Suprapubic skin (tissue), 4 donors: ENCODE measurements at regions not wholly inside any gene's neighbourhood (a gene's known extent, or its start where the extent isn't known, plus 50 kb on each side); places are given as distances from the start of the nearest gene placed in this dataset.

Source experiments
- DNase-seq, 2 donors: peaks; one replicate each; pipeline ENCODE4 v3.0.0-alpha.2; 2019; ENCODE audit warnings: low spot score in 2 of 2
- H3K27ac ChIP-seq: fragments of 200-600 bp; sonication (generic); one replicate; pipeline ENCODE4 v1.5.1; 2019
- H3K27me3 ChIP-seq: fragments of 200-600 bp; sonication (generic); one replicate; pipeline ENCODE4 v1.5.1; 2019
- H3K36me3 ChIP-seq: fragments of 200-600 bp; sonication (generic); one replicate; pipeline ENCODE4 v1.5.1; 2019
- H3K4me1 ChIP-seq: fragments of 200-600 bp; sonication (generic); one replicate; pipeline ENCODE4 v1.5.1; 2019
- H3K4me3 ChIP-seq: fragments of 200-600 bp; sonication (generic); one replicate; pipeline ENCODE4 v1.5.1; 2019; ENCODE audit warnings: mild to moderate bottlenecking
- H3K9me3 ChIP-seq: fragments of 200-600 bp; sonication (generic); one replicate; pipeline ENCODE4 v1.5.1; 2019
- CTCF ChIP-seq, 2 donors: fragments of 200-600 bp in 1 of 2; fragments of 450-650 bp in 1 of 2; sonication (generic) in 1 of 2; IDR thresholded peaks; one replicate each; pipeline ENCODE4 v1.5.1; 2016 to 2019; ENCODE audit warnings: antibody characterized with exemption in 2 of 2, mild to moderate bottlenecking in 1 of 2, moderate library complexity in 1 of 2
- EP300 ChIP-seq: sonication (generic); formaldehyde crosslinking; IDR thresholded peaks from one replicate; pipeline ENCODE4 v1.6.1; 2017; ENCODE audit warnings: antibody characterized with exemption
- POLR2A ChIP-seq, 2 donors: fragments of 450-650 bp; IDR thresholded peaks; one replicate each; pipeline ENCODE4 v1.6.1; 2017; ENCODE audit warnings: antibody characterized with exemption in 2 of 2, mild to moderate bottlenecking in 2 of 2, moderate library complexity in 2 of 2
- POLR2AphosphoS5 ChIP-seq, 3 donors: sonication (generic); formaldehyde crosslinking; IDR thresholded peaks; one replicate each; pipeline ENCODE4 v1.6.1; 2017; ENCODE audit warnings: antibody characterized with exemption in 3 of 3
- WGBS: methylation state at CpG from one replicate; pipeline ENCODE4 v1.1.5; 2018; 5-methylcytosine and 5-hydroxymethylcytosine counted together

GRCh38 chr7:18400275-18400674 is 95.3 kb upstream of the HDAC9 start:
- Histone ChIP-seq H3K27ac (no peak overlapping the region), H3K4me1 (no peaks in the 10 kb centered on the region), H3K36me3 (no peaks in the 10 kb centered on the region), H3K4me3 (no peak overlapping the region), H3K27me3 (no peaks in the 10 kb centered on the region), H3K9me3 (no peaks in the 10 kb centered on the region)
- 81% methylated on average over 2 of the region's 2 CpGs for WGBS
- TF ChIP-seq EP300 (no peak), CTCF (IDR thresholded peaks at IDR 0.05) (no peak), POLR2A (IDR thresholded peaks at IDR 0.05) (no peak), POLR2AphosphoS5 (IDR thresholded peaks at IDR 0.05) (no peak)
- DNase-seq: no peak

- WGBS: 70% methylated on average over 3 of the region's 3 CpGs
- no peaks in the 10 kb centered on the region for H3K9me3 ChIP-seq
- H3K36me3 ChIP-seq: no peaks in the 10 kb centered on the region
- H3K27ac ChIP-seq: no peak overlapping the region
- TF ChIP-seq POLR2A (IDR thresholded peaks at IDR 0.05) (no peak), EP300 (no peak), POLR2AphosphoS5 (IDR thresholded peaks at IDR 0.05) (no peak), CTCF (IDR thresholded peaks at IDR 0.05) (no peak)
- no peaks in the 10 kb centered on the region for H3K4me1 ChIP-seq
- DNase-seq: no peak
- no peak overlapping the region for H3K4me3 ChIP-seq
- H3K27me3 ChIP-seq: no peaks in the 10 kb centered on the region
Measured at GRCh38 chr7:18400726-18401125, 94.8 kb upstream of the HDAC9 start.

- TF ChIP-seq EP300: no peak
- TF ChIP-seq CTCF (IDR thresholded peaks at IDR 0.05): no peak
- no peak for TF ChIP-seq POLR2A (IDR thresholded peaks at IDR 0.05)
- Histone ChIP-seq H3K4me1 (no peaks in the 10 kb centered on the region), H3K27ac (no peak overlapping the region), H3K36me3 (no peaks in the 10 kb centered on the region), H3K27me3 (no peaks in the 10 kb centered on the region), H3K4me3 (no peak overlapping the region), H3K9me3 (no peaks in the 10 kb centered on the region)
- 87% methylated on average over 1 of the region's 1 CpG for WGBS
- DNase-seq: no peak
Measured at GRCh38 chr7:18401757-18402156, 93.8 kb upstream of the HDAC9 start.

- no peak for TF ChIP-seq CTCF (IDR thresholded peaks at IDR 0.05)
- no peak for TF ChIP-seq POLR2AphosphoS5 (IDR thresholded peaks at IDR 0.05)
- Histone ChIP-seq H3K27me3 (no peaks in the 10 kb centered on the region), H3K36me3 (no peaks in the 10 kb centered on the region), H3K4me1 (no peaks in the 10 kb centered on the region), H3K4me3 (no peak overlapping the region), H3K9me3 (no peaks in the 10 kb centered on the region), H3K27ac (no peak overlapping the region)
- no peak for DNase-seq
- 79% methylated on average over 5 of the region's 5 CpGs for WGBS
Measured at GRCh38 chr7:18402488-18403183, 92.9 kb upstream of the HDAC9 start.

GRCh38 chr7:18405726-18406125 is 89.8 kb upstream of the HDAC9 start:
- 74% methylated on average over 1 of the region's 1 CpG for WGBS
- Histone ChIP-seq H3K4me3 (no peak overlapping the region), H3K27me3 (no peaks in the 10 kb centered on the region), H3K36me3 (no peaks in the 10 kb centered on the region), H3K9me3 (no peaks in the 10 kb centered on the region), H3K4me1 (no peaks in the 10 kb centered on the region), H3K27ac (no peak overlapping the region)
- DNase-seq: no peak
- TF ChIP-seq CTCF (IDR thresholded peaks at IDR 0.05) (no peak), POLR2AphosphoS5 (IDR thresholded peaks at IDR 0.05) (no peak), EP300 (no peak), POLR2A (IDR thresholded peaks at IDR 0.05) (no peak)
